CD14-positive monocyte (primary cell): ENCODE measurements at regions not wholly inside any gene's neighbourhood (a gene's known extent, or its start where the extent isn't known, plus 50 kb on each side); places are given as distances from the start of the nearest gene placed in this dataset.

Source experiments
- DNase-seq, 3 donors: peaks; one replicate each; pipeline ENCODE4 v3.0.0-alpha.2; 2011 to 2022
- H2AFZ ChIP-seq: 2 replicates; pipeline ENCODE4 v1.6.0; 2012; ENCODE audit warnings: mild to moderate bottlenecking, low read depth, low read length, inconsistent platforms; ENCODE audit not compliant: insufficient read depth, poor library complexity, severe bottlenecking
- H3K27ac ChIP-seq, 2 donors: 1 replicate in 1 of 2; 2 replicates in 1 of 2; pipeline ENCODE4 v1.5.1; 2012 to 2013; ENCODE audit warnings: low read length in 2 of 2, control low read depth in 1 of 2, inconsistent platforms in 1 of 2, low read depth in 1 of 2, mild to moderate bottlenecking in 1 of 2
- H3K27me3 ChIP-seq, 2 donors: one replicate each; pipeline versions ENCODE4 v1.6.0 to v1.6.1; 2011 to 2013; ENCODE audit warnings: low read length in 2 of 2; ENCODE audit not compliant: control insufficient read depth in 2 of 2, insufficient read depth in 2 of 2
- H3K36me3 ChIP-seq, 2 donors: replicated peaks in 1 of 2; 1 replicate in 1 of 2; 2 replicates in 1 of 2; pipeline versions ENCODE4 v1.5.1 to v1.6.1; 2012 to 2013; ENCODE audit warnings: low read length in 2 of 2, control low read depth in 1 of 2, inconsistent platforms in 1 of 2, mild to moderate bottlenecking in 1 of 2; ENCODE audit not compliant: insufficient read depth in 2 of 2, control insufficient read depth in 1 of 2
- H3K4me1 ChIP-seq, 2 donors: 1 replicate in 1 of 2; 2 replicates in 1 of 2; pipeline versions ENCODE4 v1.5.1 to v1.6.1; 2012 to 2013; ENCODE audit warnings: low read length in 2 of 2, control low read depth in 1 of 2, inconsistent platforms in 1 of 2, mild to moderate bottlenecking in 1 of 2, moderate library complexity in 1 of 2; ENCODE audit not compliant: insufficient read depth in 2 of 2, control insufficient read depth in 1 of 2
- H3K4me2 ChIP-seq: replicated peaks from 2 replicates; pipeline ENCODE3; 2012; ENCODE audit warnings: low read length, moderate library complexity, mild to moderate bottlenecking; ENCODE audit not compliant: poor library complexity, severe bottlenecking; ENCODE audit errors: extremely low read depth
- H3K4me3 ChIP-seq, 3 experiments: fragments of 200-600 bp in 1 of 3; sonication (generic) in 1 of 3; replicated peaks in 1 of 3; 1 replicate in 2 of 3; 2 replicates in 1 of 3; pipeline ENCODE4 v1.5.1; 2011 to 2013; ENCODE audit warnings: low read length in 3 of 3, mild to moderate bottlenecking in 3 of 3, control low read depth in 2 of 3, low read depth in 2 of 3, inconsistent platforms in 1 of 3, moderate library complexity in 1 of 3
- H3K79me2 ChIP-seq: 2 replicates; pipeline ENCODE4 v1.6.0; 2012; ENCODE audit warnings: mild to moderate bottlenecking, control low read depth, inconsistent platforms, low read length, moderate library complexity; ENCODE audit not compliant: insufficient read depth
- H3K9ac ChIP-seq: 2 replicates; pipeline ENCODE4 v1.6.0; 2017; ENCODE audit warnings: low read length, mild to moderate bottlenecking; ENCODE audit not compliant: insufficient read depth, poor library complexity, severe bottlenecking
- H3K9me3 ChIP-seq, 2 donors: replicated peaks in 1 of 2; 1 replicate in 1 of 2; 2 replicates in 1 of 2; pipeline versions ENCODE4 v1.5.1 to v1.6.1; 2012 to 2013; ENCODE audit warnings: low read length in 2 of 2, control low read depth in 1 of 2; ENCODE audit not compliant: control insufficient read depth in 1 of 2, insufficient read depth in 1 of 2
- H4K20me1 ChIP-seq: 2 replicates; pipeline ENCODE4 v1.6.0; 2012; ENCODE audit warnings: mild to moderate bottlenecking, low read length, control low read depth, moderate library complexity; ENCODE audit not compliant: insufficient read depth
- H3K27ac Mint-ChIP-seq, 7 donors: one replicate each; pipeline ENCODE4 v1.8.0; 2020; ENCODE audit warnings: mild to moderate bottlenecking in 7 of 7, mixed read lengths in 7 of 7, moderate library complexity in 6 of 7, inconsistent platforms in 2 of 7
- H3K27me3 Mint-ChIP-seq, 3 donors: one replicate each; pipeline ENCODE4 v1.8.0; 2021 to 2022; ENCODE audit warnings: low read depth in 3 of 3, mild to moderate bottlenecking in 3 of 3, mixed read lengths in 3 of 3, moderate library complexity in 3 of 3, inconsistent platforms in 1 of 3
- H3K36me3 Mint-ChIP-seq, 2 donors: one replicate each; pipeline ENCODE4 v1.8.0; 2020; ENCODE audit warnings: mixed read lengths in 2 of 2, inconsistent platforms in 1 of 2, mild to moderate bottlenecking in 1 of 2
- H3K4me1 Mint-ChIP-seq: one replicate; pipeline ENCODE4 v1.8.0; 2020; ENCODE audit warnings: mild to moderate bottlenecking, mixed read lengths
- H3K4me3 Mint-ChIP-seq, 2 donors: one replicate each; pipeline ENCODE4 v1.8.0; 2020; ENCODE audit warnings: mild to moderate bottlenecking in 2 of 2, mixed read lengths in 2 of 2, moderate library complexity in 1 of 2
- H3K9me3 Mint-ChIP-seq, 7 donors: one replicate each; pipeline ENCODE4 v1.8.0; 2020 to 2022; ENCODE audit warnings: mixed read lengths in 7 of 7, mild to moderate bottlenecking in 6 of 7, moderate library complexity in 6 of 7, inconsistent platforms in 2 of 7
- WGBS: methylation state at CpG from one replicate; pipeline ENCODE4 v1.1.5; 2013; ENCODE audit warnings: missing lambda C conversion rate; ENCODE audit not compliant: insufficient coverage; 5-methylcytosine and 5-hydroxymethylcytosine counted together
- intact Hi-C, 2 donors: fragments of 100-400 bp; cut with micrococcal nuclease; formaldehyde crosslinking; loops; one replicate each; pipeline versions ENCODE4 v1.15.0 to v1.15.1; 2023
- TF ChIP-seq, protein P1 (sequence below): fragments of 200-600 bp; IDR thresholded peaks from one replicate; pipeline ENCODE4 v1.8.0; 2022; ENCODE audit warnings: antibody characterized with exemption, mild to moderate bottlenecking

DNA sequence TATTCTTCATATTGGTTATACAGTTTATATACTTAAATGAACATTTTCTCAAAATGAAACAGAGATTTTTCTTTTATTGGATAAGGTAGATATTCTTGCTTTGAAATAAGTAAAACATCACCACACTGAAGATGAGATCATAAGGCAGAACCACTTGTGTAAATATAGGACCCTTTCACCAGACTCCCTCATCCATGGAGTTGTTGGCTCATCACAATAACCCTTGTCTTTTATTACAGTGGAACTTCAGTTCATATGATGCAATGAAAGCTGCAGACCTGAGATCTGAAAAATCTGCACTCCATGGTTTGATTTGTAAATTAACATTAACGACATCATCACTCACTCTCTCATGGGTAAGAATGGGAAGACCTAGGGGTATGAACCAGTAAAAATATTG is 51.9 kb upstream of the DBX2 start:
- Histone ChIP-seq H3K27ac (no peak overlapping the region), H3K27me3 (no peaks in the 10 kb centered on the region), H3K36me3 (no peaks in the 10 kb centered on the region), H3K4me2 (no peak overlapping the region), H3K4me3 (no peak overlapping the region), H3K4me1 (no peaks in the 10 kb centered on the region), H2AFZ (no peak overlapping the region), H4K20me1 (no peaks in the 10 kb centered on the region), H3K79me2 (no peaks in the 10 kb centered on the region), H3K9ac (no peak overlapping the region), H3K9me3 (no peaks in the 10 kb centered on the region)
- intact Hi-C loops, result no loop called here
- Mint-ChIP-seq H3K4me3 (no peak overlapping the region), H3K36me3 (no peaks in the 10 kb centered on the region), H3K9me3 (peaks cover 0 to 2% (median 0%) of the 10 kb centered on the region in 7 donors), H3K4me1 (no peaks in the 10 kb centered on the region), H3K27me3 (peaks cover 0 to 5% (median 2%) of the 10 kb centered on the region in 3 donors), H3K27ac (no peak overlapping the region)
- TF ChIP-seq, protein P1, sequence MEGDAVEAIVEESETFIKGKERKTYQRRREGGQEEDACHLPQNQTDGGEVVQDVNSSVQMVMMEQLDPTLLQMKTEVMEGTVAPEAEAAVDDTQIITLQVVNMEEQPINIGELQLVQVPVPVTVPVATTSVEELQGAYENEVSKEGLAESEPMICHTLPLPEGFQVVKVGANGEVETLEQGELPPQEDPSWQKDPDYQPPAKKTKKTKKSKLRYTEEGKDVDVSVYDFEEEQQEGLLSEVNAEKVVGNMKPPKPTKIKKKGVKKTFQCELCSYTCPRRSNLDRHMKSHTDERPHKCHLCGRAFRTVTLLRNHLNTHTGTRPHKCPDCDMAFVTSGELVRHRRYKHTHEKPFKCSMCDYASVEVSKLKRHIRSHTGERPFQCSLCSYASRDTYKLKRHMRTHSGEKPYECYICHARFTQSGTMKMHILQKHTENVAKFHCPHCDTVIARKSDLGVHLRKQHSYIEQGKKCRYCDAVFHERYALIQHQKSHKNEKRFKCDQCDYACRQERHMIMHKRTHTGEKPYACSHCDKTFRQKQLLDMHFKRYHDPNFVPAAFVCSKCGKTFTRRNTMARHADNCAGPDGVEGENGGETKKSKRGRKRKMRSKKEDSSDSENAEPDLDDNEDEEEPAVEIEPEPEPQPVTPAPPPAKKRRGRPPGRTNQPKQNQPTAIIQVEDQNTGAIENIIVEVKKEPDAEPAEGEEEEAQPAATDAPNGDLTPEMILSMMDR, result no peak
- no peak for DNase-seq
- WGBS, result no CpG with 5 or more reads among the region's 1 CpG

DNA sequence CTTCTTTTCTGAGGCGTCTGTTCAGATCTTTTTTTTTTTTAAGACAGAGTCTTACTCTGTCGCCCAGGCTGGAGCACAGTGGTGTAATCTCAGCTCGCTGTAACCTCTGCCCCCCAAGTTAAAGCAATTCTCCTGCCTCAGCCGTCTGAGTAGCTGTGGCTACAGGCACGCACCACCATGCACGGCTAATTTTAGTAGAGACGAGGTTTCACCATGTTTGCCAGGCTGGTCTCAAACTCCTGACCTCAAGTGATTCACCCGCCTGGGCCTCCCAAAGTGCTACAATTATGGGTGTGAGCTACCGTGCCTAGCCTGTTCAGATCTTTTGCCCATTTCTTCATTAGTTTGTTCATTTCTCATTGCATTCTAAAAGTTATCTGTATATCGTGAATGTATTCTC is 55.1 kb upstream of the DBX2 start:
- no peak overlapping the region for H3K27ac ChIP-seq
- TF ChIP-seq, protein P1, result no peak
- H3K9ac ChIP-seq, result no peak overlapping the region
- no peak overlapping the region for H3K4me2 ChIP-seq
- no peaks in the 10 kb centered on the region for H4K20me1 ChIP-seq
- no peaks in the 10 kb centered on the region for H3K4me1 ChIP-seq
- no peak overlapping the region for H3K4me3 Mint-ChIP-seq
- H3K36me3 ChIP-seq, result no peaks in the 10 kb centered on the region
- intact Hi-C loops, result no loop called here
- H2AFZ ChIP-seq, result no peak overlapping the region
- H3K4me3 ChIP-seq, result no peak overlapping the region
- WGBS, result 94% methylated on average over 7 of the region's 10 CpGs
- peaks cover 0 to 2% (median 2%) of the 10 kb centered on the region in 3 donors for H3K27me3 Mint-ChIP-seq
- DNase-seq, result no peak
- no peak overlapping the region for H3K27ac Mint-ChIP-seq
- H3K27me3 ChIP-seq, result no peaks in the 10 kb centered on the region
- no peaks in the 10 kb centered on the region for H3K36me3 Mint-ChIP-seq
- peaks cover 0 to 3% (median 1%) of the 10 kb centered on the region in 7 donors for H3K9me3 Mint-ChIP-seq
- H3K4me1 Mint-ChIP-seq, result no peaks in the 10 kb centered on the region
- no peaks in the 10 kb centered on the region for H3K79me2 ChIP-seq
- no peaks in the 10 kb centered on the region for H3K9me3 ChIP-seq
